ENCODE measurements at regions not wholly inside any gene's neighbourhood (a gene's known extent, or its start where the extent isn't known, plus 50 kb on each side); places are given as distances from the start of the nearest gene placed in this dataset.

DNA sequence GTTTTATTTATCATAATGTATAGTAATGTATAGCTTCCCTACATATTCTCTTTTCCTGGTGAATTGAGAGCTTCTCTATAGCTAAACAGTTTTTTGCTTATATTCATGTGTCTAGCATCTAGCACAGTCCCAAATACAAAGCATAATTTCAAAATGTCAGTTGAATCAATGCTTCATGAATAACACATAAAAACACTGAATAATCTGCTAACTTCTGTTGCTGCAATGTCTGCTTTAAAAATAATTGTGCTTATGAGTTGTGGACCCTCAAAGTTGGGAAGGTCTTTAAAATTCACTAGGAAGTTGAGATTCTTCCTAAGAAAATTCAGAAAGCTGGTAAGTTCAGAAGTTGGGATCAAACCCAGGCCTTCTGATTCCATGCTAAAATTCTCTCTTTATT lies 600.9 kb upstream of the FAM98A start:
- TF ChIP-seq EP300 (IDR thresholded peaks at IDR 0.05; ENCODE audit: borderline replicate concordance in 1 of 2, low read depth in 1 of 2, low read length in 1 of 2), result no peak
- TF ChIP-seq, protein P1, sequence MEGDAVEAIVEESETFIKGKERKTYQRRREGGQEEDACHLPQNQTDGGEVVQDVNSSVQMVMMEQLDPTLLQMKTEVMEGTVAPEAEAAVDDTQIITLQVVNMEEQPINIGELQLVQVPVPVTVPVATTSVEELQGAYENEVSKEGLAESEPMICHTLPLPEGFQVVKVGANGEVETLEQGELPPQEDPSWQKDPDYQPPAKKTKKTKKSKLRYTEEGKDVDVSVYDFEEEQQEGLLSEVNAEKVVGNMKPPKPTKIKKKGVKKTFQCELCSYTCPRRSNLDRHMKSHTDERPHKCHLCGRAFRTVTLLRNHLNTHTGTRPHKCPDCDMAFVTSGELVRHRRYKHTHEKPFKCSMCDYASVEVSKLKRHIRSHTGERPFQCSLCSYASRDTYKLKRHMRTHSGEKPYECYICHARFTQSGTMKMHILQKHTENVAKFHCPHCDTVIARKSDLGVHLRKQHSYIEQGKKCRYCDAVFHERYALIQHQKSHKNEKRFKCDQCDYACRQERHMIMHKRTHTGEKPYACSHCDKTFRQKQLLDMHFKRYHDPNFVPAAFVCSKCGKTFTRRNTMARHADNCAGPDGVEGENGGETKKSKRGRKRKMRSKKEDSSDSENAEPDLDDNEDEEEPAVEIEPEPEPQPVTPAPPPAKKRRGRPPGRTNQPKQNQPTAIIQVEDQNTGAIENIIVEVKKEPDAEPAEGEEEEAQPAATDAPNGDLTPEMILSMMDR (IDR thresholded peaks at IDR 0.05), result no peak
- TF ChIP-seq POLR2AphosphoS5 (IDR thresholded peaks at IDR 0.05; ENCODE audit: low read depth, low read length), result no peak
- no peak for TF ChIP-seq GATA2 (CRISPR knock-in tag; IDR thresholded peaks at IDR 0.05)
- TF ChIP-seq, protein P2, sequence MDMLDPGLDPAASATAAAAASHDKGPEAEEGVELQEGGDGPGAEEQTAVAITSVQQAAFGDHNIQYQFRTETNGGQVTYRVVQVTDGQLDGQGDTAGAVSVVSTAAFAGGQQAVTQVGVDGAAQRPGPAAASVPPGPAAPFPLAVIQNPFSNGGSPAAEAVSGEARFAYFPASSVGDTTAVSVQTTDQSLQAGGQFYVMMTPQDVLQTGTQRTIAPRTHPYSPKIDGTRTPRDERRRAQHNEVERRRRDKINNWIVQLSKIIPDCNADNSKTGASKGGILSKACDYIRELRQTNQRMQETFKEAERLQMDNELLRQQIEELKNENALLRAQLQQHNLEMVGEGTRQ (IDR thresholded peaks at IDR 0.05; ENCODE audit: borderline replicate concordance, low read depth, low read length), result no peak
- no peak for TF ChIP-seq NFIC (IDR thresholded peaks at IDR 0.05; ENCODE audit: borderline replicate concordance)
- no peak for TF ChIP-seq JUND (IDR thresholded peaks at IDR 0.05)
- no peak for TF ChIP-seq FOXM1 (IDR thresholded peaks at IDR 0.05; ENCODE audit: low read depth)
- TF ChIP-seq TCF12 (IDR thresholded peaks at IDR 0.05), result no peak
- no peak for TF ChIP-seq EZH2phosphoT487 (IDR thresholded peaks at IDR 0.05; ENCODE audit: borderline replicate concordance, low read depth)
- TF ChIP-seq, protein P3, sequence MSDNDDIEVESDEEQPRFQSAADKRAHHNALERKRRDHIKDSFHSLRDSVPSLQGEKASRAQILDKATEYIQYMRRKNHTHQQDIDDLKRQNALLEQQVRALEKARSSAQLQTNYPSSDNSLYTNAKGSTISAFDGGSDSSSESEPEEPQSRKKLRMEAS (IDR thresholded peaks at IDR 0.05; ENCODE audit: low read depth), result no peak
- TF ChIP-seq, protein P4, sequence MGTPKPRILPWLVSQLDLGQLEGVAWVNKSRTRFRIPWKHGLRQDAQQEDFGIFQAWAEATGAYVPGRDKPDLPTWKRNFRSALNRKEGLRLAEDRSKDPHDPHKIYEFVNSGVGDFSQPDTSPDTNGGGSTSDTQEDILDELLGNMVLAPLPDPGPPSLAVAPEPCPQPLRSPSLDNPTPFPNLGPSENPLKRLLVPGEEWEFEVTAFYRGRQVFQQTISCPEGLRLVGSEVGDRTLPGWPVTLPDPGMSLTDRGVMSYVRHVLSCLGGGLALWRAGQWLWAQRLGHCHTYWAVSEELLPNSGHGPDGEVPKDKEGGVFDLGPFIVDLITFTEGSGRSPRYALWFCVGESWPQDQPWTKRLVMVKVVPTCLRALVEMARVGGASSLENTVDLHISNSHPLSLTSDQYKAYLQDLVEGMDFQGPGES (IDR thresholded peaks at IDR 0.05; ENCODE audit: low read depth, low read length), result no peak

Measured in SK-N-SH (cell line).